Osteocyte (in vitro differentiated cells): ENCODE measurements at regions not wholly inside any gene's neighbourhood (a gene's known extent, or its start where the extent isn't known, plus 50 kb on each side); places are given as distances from the start of the nearest gene placed in this dataset.

ENCODE experiments used
- DNase-seq: peaks from one replicate; pipeline ENCODE4 v3.0.0; 2021; ENCODE audit warnings: mixed read lengths; ENCODE audit not compliant: unreplicated experiment; ENCODE audit errors: extremely low spot score
- H3K27ac Mint-ChIP-seq: one replicate; pipeline ENCODE4 v1.8.0; 2021; ENCODE audit warnings: mild to moderate bottlenecking, mixed read lengths; ENCODE audit not compliant: unreplicated experiment
- H3K27me3 Mint-ChIP-seq: one replicate; pipeline ENCODE4 v1.8.0; 2021; ENCODE audit warnings: mixed read lengths; ENCODE audit not compliant: unreplicated experiment
- H3K36me3 Mint-ChIP-seq: one replicate; pipeline ENCODE4 v1.8.0; 2021; ENCODE audit warnings: mixed read lengths; ENCODE audit not compliant: unreplicated experiment
- H3K4me1 Mint-ChIP-seq: one replicate; pipeline ENCODE4 v1.8.0; 2021; ENCODE audit warnings: mixed read lengths; ENCODE audit not compliant: unreplicated experiment
- H3K4me3 Mint-ChIP-seq: one replicate; pipeline ENCODE4 v1.8.0; 2021; ENCODE audit warnings: mild to moderate bottlenecking, moderate library complexity, mixed read lengths; ENCODE audit not compliant: unreplicated experiment
- H3K9me3 Mint-ChIP-seq: one replicate; pipeline ENCODE4 v1.8.0; 2021; ENCODE audit warnings: mixed read lengths; ENCODE audit not compliant: unreplicated experiment
- CTCF ChIP-seq: fragments of 200-600 bp; sonication (generic); IDR thresholded peaks from 2 replicates; pipeline ENCODE4 v1.5.0; 2021; ENCODE audit warnings: antibody characterized with exemption, mild to moderate bottlenecking, moderate library complexity

DNA sequence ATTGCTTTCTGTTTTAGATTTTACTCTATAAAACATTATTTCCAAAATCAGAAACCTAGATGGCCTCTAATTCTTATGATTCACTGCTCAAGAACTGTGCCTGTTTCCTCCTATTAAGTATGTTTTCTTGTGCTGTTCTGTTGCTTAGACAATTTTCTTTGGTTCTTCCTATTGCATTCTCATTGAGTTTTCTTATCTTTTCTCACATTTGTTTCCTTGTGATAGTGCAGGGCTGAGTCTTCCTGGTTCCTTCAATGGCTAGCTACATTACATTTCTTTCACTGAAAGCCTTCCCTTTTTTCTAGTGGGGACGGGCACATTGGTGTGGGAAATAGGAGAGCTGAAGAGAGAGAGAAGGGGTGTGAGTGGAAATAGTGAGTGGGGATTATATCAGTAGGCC lies 183.4 kb downstream of the CALCRL start:
- Mint-ChIP-seq H3K27ac (no peak overlapping the region), H3K36me3 (no peaks in the 10 kb centered on the region), H3K27me3 (peaks cover 4% of the 10 kb centered on the region), H3K4me3 (no peak overlapping the region), H3K9me3 (no peaks in the 10 kb centered on the region), H3K4me1 (no peaks in the 10 kb centered on the region)
- DNase-seq = no peak
- TF ChIP-seq CTCF = no peak

GRCh38 chr2:187263675-187264560 lies 184.1 kb downstream of the CALCRL start:
- Mint-ChIP-seq H3K27ac (no peak overlapping the region), H3K36me3 (no peaks in the 10 kb centered on the region), H3K4me1 (no peaks in the 10 kb centered on the region), H3K9me3 (no peaks in the 10 kb centered on the region), H3K27me3 (peaks cover 6% of the 10 kb centered on the region), H3K4me3 (no peak overlapping the region)
- TF ChIP-seq CTCF = no peak
- DNase-seq = no peak

GRCh38 chr2:187261705-187262104 lies 186.3 kb downstream of the CALCRL start:
- TF ChIP-seq CTCF = no peak
- Mint-ChIP-seq H3K27me3 (peaks cover 10% of the 10 kb centered on the region), H3K36me3 (no peaks in the 10 kb centered on the region), H3K27ac (no peak overlapping the region), H3K4me1 (no peaks in the 10 kb centered on the region), H3K9me3 (no peaks in the 10 kb centered on the region), H3K4me3 (no peak overlapping the region)
- DNase-seq = no peak

DNA sequence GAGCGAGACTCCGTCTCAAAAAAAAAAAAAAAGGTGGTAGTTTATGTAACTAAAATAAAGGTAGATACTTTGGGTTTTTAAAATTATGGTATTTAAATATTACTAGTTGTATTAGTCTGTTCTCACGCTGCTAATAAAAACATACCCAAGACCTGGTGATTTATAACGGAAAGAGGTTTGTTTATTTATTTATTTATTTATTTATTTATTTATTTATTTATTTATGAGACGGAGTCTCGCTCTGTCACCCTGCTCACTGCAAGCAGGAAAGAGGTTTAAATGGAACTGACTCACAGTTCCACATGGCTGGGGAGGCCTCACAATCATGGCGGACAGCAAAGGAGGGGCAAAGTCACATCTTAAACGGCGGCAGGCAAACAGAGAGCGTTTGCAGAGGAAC lies 196.0 kb downstream of the CALCRL start:
- Mint-ChIP-seq H3K4me1 (no peaks in the 10 kb centered on the region), H3K36me3 (no peaks in the 10 kb centered on the region), H3K27me3 (peaks cover 10% of the 10 kb centered on the region), H3K9me3 (no peaks in the 10 kb centered on the region), H3K27ac (no peak overlapping the region), H3K4me3 (no peak overlapping the region)
- no peak for TF ChIP-seq CTCF
- no peak for DNase-seq

- Mint-ChIP-seq H3K4me3 (no peak overlapping the region), H3K27ac (no peak overlapping the region), H3K27me3 (peaks cover 8% of the 10 kb centered on the region), H3K36me3 (no peaks in the 10 kb centered on the region), H3K4me1 (no peaks in the 10 kb centered on the region), H3K9me3 (no peaks in the 10 kb centered on the region)
- DNase-seq = no peak
- TF ChIP-seq CTCF = no peak
Observed at GRCh38 chr2:187250137-187250536, 197.9 kb downstream of the CALCRL start.
